Psoas muscle (tissue), 7 donors: ENCODE measurements at regions not wholly inside any gene's neighbourhood (a gene's known extent, or its start where the extent isn't known, plus 50 kb on each side); places are given as distances from the start of the nearest gene placed in this dataset.

Experiments
- ATAC-seq, 4 donors: fragments of 200-7000 bp; cut with Tn5 transposase; one replicate each; pipeline ENCODE4 v1.9.1; 2020; ENCODE audit warnings: moderate library complexity in 3 of 4, mild to moderate bottlenecking in 2 of 4
- DNase-seq, 2 donors: peaks; one replicate each; pipeline ENCODE4 v3.0.0-alpha.2; 2020
- H3K27ac ChIP-seq: fragments of 200-600 bp; one replicate; pipeline ENCODE4 v1.8.0; 2022
- H3K27me3 ChIP-seq, 3 donors: fragments of 200-600 bp in 1 of 3; one replicate each; pipeline versions ENCODE4 v1.6.1 to v1.8.0; 2013 to 2022; ENCODE audit warnings: low read length in 2 of 3, mild to moderate bottlenecking in 2 of 3, moderate library complexity in 1 of 3; ENCODE audit not compliant: insufficient read depth in 3 of 3
- H3K36me3 ChIP-seq, 2 donors: fragments of 200-600 bp in 1 of 2; one replicate each; pipeline versions ENCODE4 v1.6.1 to v1.8.0; 2013 to 2022; ENCODE audit warnings: low read depth in 1 of 2, mild to moderate bottlenecking in 1 of 2, moderate library complexity in 1 of 2; ENCODE audit not compliant: insufficient read depth in 1 of 2
- H3K4me1 ChIP-seq: fragments of 200-600 bp; one replicate; pipeline ENCODE4 v1.8.0; 2022
- H3K4me3 ChIP-seq: fragments of 200-600 bp; one replicate; pipeline ENCODE4 v1.8.0; 2022; ENCODE audit warnings: mild to moderate bottlenecking
- H3K9me3 ChIP-seq: fragments of 200-600 bp; one replicate; pipeline ENCODE4 v1.8.0; 2022
- CTCF ChIP-seq: fragments of 200-600 bp; IDR thresholded peaks from one replicate; pipeline ENCODE4 v1.8.0; 2022; ENCODE audit warnings: antibody characterized with exemption
- WGBS, 3 donors: extraction: QIAGEN DNeasy Blood & Tissue Kit; methylation state at CpG; one replicate each; pipeline versions ENCODE4 v1.1.6 to v1.1.7; 2013; 5-methylcytosine and 5-hydroxymethylcytosine counted together
- intact Hi-C, 2 donors: fragments of 100-400 bp; cut with DNase I; formaldehyde crosslinking; loops; one replicate each; pipeline versions ENCODE4 v1.11.0 to v1.14.2; 2022
- donor health status: healthy with polysubstance abuse.
- donor health status: DM: no; HTN: no; CAD: no; lungs with moderate emphysema.
- donor health status: Bipolar disorder and iron deficiency.
- donor health status: healthy.
- donor health status: DM: yes; HTN: yes; CAD: no.
- donor health status: DM: no; HTN: no; CAD: no.
- donor health status: DM: yes; HTN: yes; CAD: no.

DNA sequence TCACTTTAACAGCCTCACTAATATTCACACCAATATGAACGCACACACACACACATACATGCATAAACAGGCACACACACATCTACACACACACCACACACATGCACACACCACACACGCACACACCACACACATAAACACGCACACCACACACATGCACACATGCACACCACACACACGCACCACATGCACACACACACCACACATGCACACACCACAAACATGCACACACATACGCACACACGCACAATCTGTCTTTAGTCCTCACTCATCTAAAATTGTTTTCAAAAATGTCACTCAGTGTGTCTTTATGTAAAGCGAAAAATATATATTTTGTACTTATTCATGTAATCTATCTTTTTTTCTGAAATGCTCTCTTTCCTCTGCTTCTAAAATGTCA is 158.1 kb upstream of the SGCG start:
- intact Hi-C loops, result loop anchor here in 1 of 2 donors (10.0 kb wide), 1 partner anchor 218 kb away; no protein-coding TSS in a partner anchor
- Histone ChIP-seq H3K27me3 (peaks cover 0 to 3% (median 0%) of the 10 kb centered on the region in 3 donors), H3K36me3 (no peaks in the 10 kb centered on the region), H3K4me3 (no peak overlapping the region), H3K4me1 (no peaks in the 10 kb centered on the region), H3K27ac (no peak overlapping the region), H3K9me3 (no peaks in the 10 kb centered on the region)
- WGBS, 3 donors, result 92 to 94% (median 94%) methylated on average over 7 of the region's 7 CpGs
- no peak for ATAC-seq
- no peak for DNase-seq
- no peak for TF ChIP-seq CTCF

DNA sequence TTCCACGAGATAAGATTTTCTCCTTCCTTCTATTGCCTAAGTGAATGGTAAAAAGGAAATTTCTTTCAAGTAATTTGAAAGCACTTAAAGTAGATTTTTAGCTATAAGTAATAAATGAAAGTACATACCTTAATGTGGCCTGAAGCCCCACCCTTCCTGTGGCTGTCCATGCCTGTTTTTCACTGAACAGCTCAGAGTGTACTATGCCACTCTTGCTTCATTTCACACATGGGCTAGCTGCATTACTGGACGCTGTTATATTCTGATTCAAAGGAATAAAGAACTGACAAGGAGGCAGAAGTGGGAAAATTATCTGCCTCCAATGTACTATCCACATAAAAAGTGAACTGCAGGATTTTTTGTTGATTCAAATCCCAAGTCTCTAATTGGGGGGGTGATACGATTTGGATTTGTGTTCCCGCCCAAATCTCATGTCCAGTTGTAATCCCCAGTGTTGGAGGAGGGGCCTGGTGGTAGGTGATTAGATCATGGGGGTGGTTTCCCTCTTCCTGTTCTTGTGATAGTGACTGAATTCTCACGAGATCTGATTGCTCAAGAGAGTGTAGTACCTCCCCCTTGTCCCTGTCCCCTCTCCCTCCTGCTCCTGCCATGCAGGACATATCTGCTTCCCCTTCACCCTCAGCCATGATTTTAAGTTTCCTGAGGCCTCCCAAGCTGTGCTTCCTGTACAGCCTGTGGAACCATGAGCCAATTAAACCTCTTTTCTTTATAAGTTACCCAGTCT is 154.7 kb upstream of the SGCG start:
- H3K27me3 ChIP-seq, result peaks cover 0 to 3% (median 0%) of the 10 kb centered on the region in 3 donors
- DNase-seq, result no peak
- intact Hi-C loops, result loop anchor here in 1 of 2 donors (10.0 kb wide), 1 partner anchor 221 kb away; no protein-coding TSS in a partner anchor
- H3K4me1 ChIP-seq, result no peaks in the 10 kb centered on the region
- no peak overlapping the region for H3K4me3 ChIP-seq
- H3K27ac ChIP-seq, result no peak overlapping the region
- H3K36me3 ChIP-seq, result no peaks in the 10 kb centered on the region
- 61 to 63% (median 63%) methylated on average over 5 of the region's 5 CpGs for WGBS, 3 donors
- no peaks in the 10 kb centered on the region for H3K9me3 ChIP-seq
- ATAC-seq, result no peak
- TF ChIP-seq CTCF, result no peak

GRCh38 chr13:23039266-23039935 is 141.4 kb upstream of the SGCG start:
- 50 to 70% (median 54%) methylated on average over 3 of the region's 3 CpGs for WGBS, 3 donors
- Histone ChIP-seq H3K4me3 (no peak overlapping the region), H3K4me1 (no peaks in the 10 kb centered on the region), H3K27ac (no peak overlapping the region), H3K27me3 (no peaks in the 10 kb centered on the region), H3K36me3 (no peaks in the 10 kb centered on the region), H3K9me3 (no peaks in the 10 kb centered on the region)
- DNase-seq (no peak), ATAC-seq (no peak)
- TF ChIP-seq CTCF, result no peak
- intact Hi-C loops, result no loop called here

DNA sequence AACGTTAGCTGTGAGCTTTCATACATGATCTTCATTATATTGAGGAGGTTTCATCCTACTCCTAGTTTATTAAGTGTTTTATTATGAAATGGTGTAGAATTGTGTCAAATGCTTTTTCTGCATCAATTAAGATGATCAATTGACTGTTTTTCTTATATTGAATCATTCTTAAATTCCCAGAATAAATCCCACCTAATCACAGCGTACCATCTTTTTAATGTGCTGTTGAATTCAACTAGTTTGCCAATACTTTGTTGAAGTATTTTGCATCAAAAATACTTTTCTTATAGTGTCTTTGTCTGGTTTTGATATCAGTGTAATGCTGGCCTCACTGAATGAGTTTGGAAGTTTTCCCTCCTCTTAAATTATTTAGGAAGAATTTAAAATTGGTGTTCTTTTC is 138.6 kb upstream of the SGCG start:
- Histone ChIP-seq H3K4me1 (no peaks in the 10 kb centered on the region), H3K36me3 (no peaks in the 10 kb centered on the region), H3K27ac (no peak overlapping the region), H3K4me3 (no peak overlapping the region), H3K9me3 (no peaks in the 10 kb centered on the region), H3K27me3 (no peaks in the 10 kb centered on the region)
- DNase-seq (no peak), ATAC-seq (no peak)
- no peak for TF ChIP-seq CTCF
- 92 to 96% (median 94%) methylated on average over 2 of the region's 2 CpGs for WGBS, 3 donors
- intact Hi-C loops, result no loop called here
